ENCODE measurements at regions not wholly inside any gene's neighbourhood (a gene's known extent, or its start where the extent isn't known, plus 50 kb on each side); places are given as distances from the start of the nearest gene placed in this dataset.

DNA sequence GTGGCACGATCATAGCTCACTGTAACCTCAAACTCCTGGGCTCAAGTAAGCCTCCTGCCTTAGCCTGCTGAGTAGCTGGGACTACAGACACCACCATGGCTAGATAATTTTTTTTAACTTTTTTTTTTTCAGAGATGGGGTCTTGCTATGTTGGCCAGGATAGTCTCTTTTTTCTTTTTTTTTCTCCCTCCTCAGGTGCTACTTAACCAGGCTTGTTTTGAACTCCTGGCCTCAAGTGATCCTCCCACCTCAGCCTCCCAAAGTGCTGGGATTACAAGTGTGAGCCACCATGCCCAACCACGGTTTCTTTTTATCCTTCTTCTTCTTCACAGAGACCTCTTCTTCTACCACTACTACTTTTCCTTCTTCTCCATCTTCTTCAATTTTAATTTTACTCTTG lies 53.8 kb upstream of the MAP4 start:
- TF ChIP-seq, protein P1, sequence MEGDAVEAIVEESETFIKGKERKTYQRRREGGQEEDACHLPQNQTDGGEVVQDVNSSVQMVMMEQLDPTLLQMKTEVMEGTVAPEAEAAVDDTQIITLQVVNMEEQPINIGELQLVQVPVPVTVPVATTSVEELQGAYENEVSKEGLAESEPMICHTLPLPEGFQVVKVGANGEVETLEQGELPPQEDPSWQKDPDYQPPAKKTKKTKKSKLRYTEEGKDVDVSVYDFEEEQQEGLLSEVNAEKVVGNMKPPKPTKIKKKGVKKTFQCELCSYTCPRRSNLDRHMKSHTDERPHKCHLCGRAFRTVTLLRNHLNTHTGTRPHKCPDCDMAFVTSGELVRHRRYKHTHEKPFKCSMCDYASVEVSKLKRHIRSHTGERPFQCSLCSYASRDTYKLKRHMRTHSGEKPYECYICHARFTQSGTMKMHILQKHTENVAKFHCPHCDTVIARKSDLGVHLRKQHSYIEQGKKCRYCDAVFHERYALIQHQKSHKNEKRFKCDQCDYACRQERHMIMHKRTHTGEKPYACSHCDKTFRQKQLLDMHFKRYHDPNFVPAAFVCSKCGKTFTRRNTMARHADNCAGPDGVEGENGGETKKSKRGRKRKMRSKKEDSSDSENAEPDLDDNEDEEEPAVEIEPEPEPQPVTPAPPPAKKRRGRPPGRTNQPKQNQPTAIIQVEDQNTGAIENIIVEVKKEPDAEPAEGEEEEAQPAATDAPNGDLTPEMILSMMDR (conservative IDR thresholded peaks at IDR 0.05; ENCODE audit: low read length), result no peak
- no peak for TF ChIP-seq EZH2phosphoT487 (IDR thresholded peaks at IDR 0.05; ENCODE audit: borderline replicate concordance, low read depth, low read length)

Data from OCI-LY7 (cell line).